ENCODE measurements at regions not wholly inside any gene's neighbourhood (a gene's known extent, or its start where the extent isn't known, plus 50 kb on each side); places are given as distances from the start of the nearest gene placed in this dataset.
"Not testable (repeated sequence)": the region's sequence is repeated elsewhere in the genome, so short reads cannot be mapped to it uniquely, and the experiment has no call there.

GRCh38 chr1:72397786-72398185 lies 115.4 kb upstream of the NEGR1 start:
- peak; percentile 5 for DNase-seq (ENCODE audit: low spot score)

- no peak for DNase-seq (ENCODE audit: low spot score)
Measured at GRCh38 chr1:72394457-72394856, 112.1 kb upstream of the NEGR1 start.

- no peak for DNase-seq (ENCODE audit: low spot score)
Measured at GRCh38 chr1:72379072-72379471, 96.7 kb upstream of the NEGR1 start.

- no peak for DNase-seq (ENCODE audit: low spot score)
Measured at GRCh38 chr1:72375226-72375625, 92.9 kb upstream of the NEGR1 start.

GRCh38 chr1:72371259-72372035 lies 89.1 kb upstream of the NEGR1 start:
- peak; percentile 0 for DNase-seq (ENCODE audit: low spot score)

GRCh38 chr1:72370836-72371235 lies 88.5 kb upstream of the NEGR1 start:
- not testable (repeated sequence) for DNase-seq (ENCODE audit: low spot score)

- no peak for DNase-seq (ENCODE audit: low spot score)
Measured at GRCh38 chr1:72369069-72369757, 86.9 kb upstream of the NEGR1 start.

GRCh38 chr1:72366466-72366865 lies 84.1 kb upstream of the NEGR1 start:
- no peak for DNase-seq (ENCODE audit: low spot score)

GRCh38 chr1:72365693-72366092 lies 83.4 kb upstream of the NEGR1 start:
- no peak for DNase-seq (ENCODE audit: low spot score)

GRCh38 chr1:72362538-72362937 lies 80.2 kb upstream of the NEGR1 start:
- no peak for DNase-seq (ENCODE audit: low spot score)

GRCh38 chr1:72357411-72357810 lies 75.1 kb upstream of the NEGR1 start:
- no peak for DNase-seq (ENCODE audit: low spot score)

GRCh38 chr1:72355899-72356298 lies 73.6 kb upstream of the NEGR1 start:
- DNase-seq (ENCODE audit: low spot score), result no peak

GRCh38 chr1:72341661-72342060 lies 59.3 kb upstream of the NEGR1 start:
- no peak for DNase-seq (ENCODE audit: low spot score)

- DNase-seq (ENCODE audit: low spot score), result no peak
Measured at GRCh38 chr1:72336776-72337175, 54.4 kb upstream of the NEGR1 start.
